KOPT-K1 (cell line): ENCODE measurements at regions not wholly inside any gene's neighbourhood (a gene's known extent, or its start where the extent isn't known, plus 50 kb on each side); places are given as distances from the start of the nearest gene placed in this dataset.

Source experiments
- H3K27ac ChIP-seq: fragments of 200-600 bp; sonication (generic); 2 replicates; pipeline ENCODE4 v1.5.1; 2016; ENCODE audit warnings: antibody characterized with exemption, mild to moderate bottlenecking, low read depth, low read length; ENCODE audit not compliant: poor library complexity, severe bottlenecking
- H3K36me3 ChIP-seq: fragments of 200-600 bp; sonication (generic); 2 replicates; pipeline ENCODE4 v1.5.1; 2017; ENCODE audit warnings: antibody characterized with exemption, mild to moderate bottlenecking, low read length, moderate library complexity; ENCODE audit not compliant: insufficient read depth
- H3K9me3 ChIP-seq: fragments of 200-600 bp; sonication (generic); 2 replicates; pipeline ENCODE4 v1.5.1; 2017; ENCODE audit warnings: antibody characterized with exemption, low read length, mild to moderate bottlenecking; ENCODE audit not compliant: insufficient read depth, poor library complexity, severe bottlenecking

- H3K36me3 ChIP-seq = no peaks in the 10 kb centered on the region
- H3K27ac ChIP-seq = no peak overlapping the region
- no peaks in the 10 kb centered on the region for H3K9me3 ChIP-seq
These were observed 133.6 kb upstream of the ADAMTS16 start for GRCh38 chr5:5006548-5006947.

- H3K36me3 ChIP-seq = no peaks in the 10 kb centered on the region
- no peak overlapping the region for H3K27ac ChIP-seq
- no peaks in the 10 kb centered on the region for H3K9me3 ChIP-seq
These were observed 130.9 kb upstream of the ADAMTS16 start for GRCh38 chr5:5009240-5009639.

GRCh38 chr5:5011151-5011550 lies 129.0 kb upstream of the ADAMTS16 start:
- H3K36me3 ChIP-seq = no peaks in the 10 kb centered on the region
- no peak overlapping the region for H3K27ac ChIP-seq
- no peaks in the 10 kb centered on the region for H3K9me3 ChIP-seq

GRCh38 chr5:5014586-5015235 lies 125.4 kb upstream of the ADAMTS16 start:
- H3K27ac ChIP-seq = no peak overlapping the region
- no peaks in the 10 kb centered on the region for H3K36me3 ChIP-seq
- H3K9me3 ChIP-seq = no peaks in the 10 kb centered on the region

- no peaks in the 10 kb centered on the region for H3K36me3 ChIP-seq
- H3K9me3 ChIP-seq = no peaks in the 10 kb centered on the region
- no peak overlapping the region for H3K27ac ChIP-seq
These were observed 122.1 kb upstream of the ADAMTS16 start for GRCh38 chr5:5017827-5018577.

- Histone ChIP-seq H3K36me3 (no peaks in the 10 kb centered on the region), H3K27ac (no peak overlapping the region), H3K9me3 (no peaks in the 10 kb centered on the region)
These were observed 121.6 kb upstream of the ADAMTS16 start for GRCh38 chr5:5018578-5018970.

GRCh38 chr5:5021436-5021835 lies 118.7 kb upstream of the ADAMTS16 start:
- H3K36me3 ChIP-seq = no peaks in the 10 kb centered on the region
- no peak overlapping the region for H3K27ac ChIP-seq
- H3K9me3 ChIP-seq = no peaks in the 10 kb centered on the region

- H3K27ac ChIP-seq = no peak overlapping the region
- H3K36me3 ChIP-seq = no peaks in the 10 kb centered on the region
- no peaks in the 10 kb centered on the region for H3K9me3 ChIP-seq
These were observed 114.9 kb upstream of the ADAMTS16 start for GRCh38 chr5:5025098-5025773.

- no peaks in the 10 kb centered on the region for H3K9me3 ChIP-seq
These were observed 114.2 kb upstream of the ADAMTS16 start for GRCh38 chr5:5025774-5026408.

GRCh38 chr5:5026409-5026785 lies 113.7 kb upstream of the ADAMTS16 start:
- Histone ChIP-seq H3K27ac (no peak overlapping the region), H3K36me3 (no peaks in the 10 kb centered on the region), H3K9me3 (no peaks in the 10 kb centered on the region)

More at GRCh38 chr5:5025774-5026408, 114.2 kb upstream of the ADAMTS16 start:
- no peaks in the 10 kb centered on the region for H3K36me3 ChIP-seq
- H3K27ac ChIP-seq = no peak overlapping the region

- H3K36me3 ChIP-seq = no peaks in the 10 kb centered on the region
- H3K27ac ChIP-seq = no peak overlapping the region
- no peaks in the 10 kb centered on the region for H3K9me3 ChIP-seq
These were observed 108.5 kb upstream of the ADAMTS16 start for GRCh38 chr5:5031665-5032064.

- no peak overlapping the region for H3K27ac ChIP-seq
- H3K9me3 ChIP-seq = no peaks in the 10 kb centered on the region
- no peaks in the 10 kb centered on the region for H3K36me3 ChIP-seq
These were observed 102.5 kb upstream of the ADAMTS16 start for GRCh38 chr5:5037674-5038073.

- no peak overlapping the region for H3K27ac ChIP-seq
- H3K9me3 ChIP-seq = no peaks in the 10 kb centered on the region
These were observed 100.2 kb upstream of the ADAMTS16 start for GRCh38 chr5:5039918-5040317.

GRCh38 chr5:5040712-5041111 lies 99.4 kb upstream of the ADAMTS16 start:
- no peaks in the 10 kb centered on the region for H3K36me3 ChIP-seq
- no peaks in the 10 kb centered on the region for H3K9me3 ChIP-seq
- no peak overlapping the region for H3K27ac ChIP-seq

More at GRCh38 chr5:5039918-5040317, 100.2 kb upstream of the ADAMTS16 start:
- H3K36me3 ChIP-seq = no peaks in the 10 kb centered on the region

- H3K27ac ChIP-seq = no peak overlapping the region
- H3K36me3 ChIP-seq = no peaks in the 10 kb centered on the region
- H3K9me3 ChIP-seq = no peaks in the 10 kb centered on the region
These were observed 97.3 kb upstream of the ADAMTS16 start for GRCh38 chr5:5042806-5043205.
